ENCODE measurements at regions not wholly inside any gene's neighbourhood (a gene's known extent, or its start where the extent isn't known, plus 50 kb on each side); places are given as distances from the start of the nearest gene placed in this dataset.

DNA sequence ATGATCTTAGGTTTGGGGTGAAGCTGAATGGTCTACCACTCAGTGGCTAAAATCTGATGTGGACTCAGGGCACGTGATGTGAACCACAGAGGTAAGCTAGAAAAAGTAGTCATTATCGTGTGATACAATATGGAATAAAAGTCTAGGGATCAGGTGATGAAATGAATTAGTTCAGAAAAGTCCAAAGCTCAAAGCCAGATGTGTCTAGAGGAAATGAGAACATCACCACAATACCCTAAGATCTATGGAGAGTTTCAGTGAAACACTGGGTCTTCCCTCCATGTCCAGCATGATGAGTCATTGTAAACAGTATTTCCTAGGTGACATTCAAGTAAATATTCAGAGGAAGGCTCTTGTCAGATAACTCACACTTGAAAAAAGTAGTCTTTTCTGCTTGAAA is 1257.4 kb upstream of the ZEB2 start:
- Histone ChIP-seq H3K4me1 (no peaks in the 10 kb centered on the region), H3K4me3 (ENCODE audit: low read depth, low read length) (no peak overlapping the region), H3K36me3 (ENCODE audit: control insufficient read depth, insufficient read depth, low read length) (no peaks in the 10 kb centered on the region), H3K27ac (no peak overlapping the region), H3K9me3 (ENCODE audit: control insufficient read depth, low read length) (no peaks in the 10 kb centered on the region), H3K9ac (no peak overlapping the region), H3K4me2 (ENCODE audit: low read length) (no peak overlapping the region), H2AFZ (no peak overlapping the region), H3K79me2 (no peaks in the 10 kb centered on the region), H3K27me3 (ENCODE audit: control insufficient read depth, insufficient read depth, low read length) (no peaks in the 10 kb centered on the region)
- no peak for TF ChIP-seq CTCF (IDR thresholded peaks at IDR 0.05)

DNA sequence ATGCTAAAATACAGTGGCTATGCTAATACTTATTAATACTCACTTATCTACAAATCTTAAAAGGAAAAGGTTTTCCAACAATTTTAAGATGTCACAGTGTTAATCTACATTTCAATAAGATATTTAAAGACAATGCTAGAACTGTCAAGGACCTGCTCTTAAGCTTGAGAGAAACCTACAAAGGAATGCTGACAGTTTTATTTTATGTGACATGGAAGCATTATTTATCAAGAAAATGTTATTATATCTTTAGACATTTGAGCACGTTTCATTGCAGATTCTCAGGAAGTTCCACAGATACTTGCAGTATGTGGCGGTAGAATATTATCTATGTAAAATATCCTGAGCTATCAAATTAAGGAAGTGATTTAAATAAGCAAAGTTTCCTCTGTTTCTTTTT is 1255.7 kb upstream of the ZEB2 start:
- H3K79me2 ChIP-seq = no peaks in the 10 kb centered on the region
- no peak overlapping the region for H2AFZ ChIP-seq
- no peaks in the 10 kb centered on the region for H3K27me3 ChIP-seq (ENCODE audit: control insufficient read depth, insufficient read depth, low read length)
- H3K4me3 ChIP-seq (ENCODE audit: low read depth, low read length) = no peak overlapping the region
- no peaks in the 10 kb centered on the region for H3K9me3 ChIP-seq (ENCODE audit: control insufficient read depth, low read length)
- no peaks in the 10 kb centered on the region for H3K36me3 ChIP-seq (ENCODE audit: control insufficient read depth, insufficient read depth, low read length)
- no peak overlapping the region for H3K27ac ChIP-seq
- no peak overlapping the region for H3K4me2 ChIP-seq (ENCODE audit: low read length)
- H3K4me1 ChIP-seq = no peaks in the 10 kb centered on the region
- no peak overlapping the region for H3K9ac ChIP-seq
- TF ChIP-seq CTCF (IDR thresholded peaks at IDR 0.05) = no peak

- no peak overlapping the region for H2AFZ ChIP-seq
- no peaks in the 10 kb centered on the region for H3K9me3 ChIP-seq (ENCODE audit: control insufficient read depth, low read length)
- H3K4me1 ChIP-seq = no peaks in the 10 kb centered on the region
- H3K36me3 ChIP-seq (ENCODE audit: control insufficient read depth, insufficient read depth, low read length) = no peaks in the 10 kb centered on the region
- H3K4me2 ChIP-seq (ENCODE audit: low read length) = no peak overlapping the region
- no peaks in the 10 kb centered on the region for H3K79me2 ChIP-seq
- no peak overlapping the region for H3K4me3 ChIP-seq (ENCODE audit: low read depth, low read length)
- H3K27ac ChIP-seq = no peak overlapping the region
- TF ChIP-seq CTCF (IDR thresholded peaks at IDR 0.05) = no peak
- no peak overlapping the region for H3K9ac ChIP-seq
- no peaks in the 10 kb centered on the region for H3K27me3 ChIP-seq (ENCODE audit: control insufficient read depth, insufficient read depth, low read length)
Measured at GRCh38 chr2:145771525-145771924, 1251.6 kb upstream of the ZEB2 start.

DNA sequence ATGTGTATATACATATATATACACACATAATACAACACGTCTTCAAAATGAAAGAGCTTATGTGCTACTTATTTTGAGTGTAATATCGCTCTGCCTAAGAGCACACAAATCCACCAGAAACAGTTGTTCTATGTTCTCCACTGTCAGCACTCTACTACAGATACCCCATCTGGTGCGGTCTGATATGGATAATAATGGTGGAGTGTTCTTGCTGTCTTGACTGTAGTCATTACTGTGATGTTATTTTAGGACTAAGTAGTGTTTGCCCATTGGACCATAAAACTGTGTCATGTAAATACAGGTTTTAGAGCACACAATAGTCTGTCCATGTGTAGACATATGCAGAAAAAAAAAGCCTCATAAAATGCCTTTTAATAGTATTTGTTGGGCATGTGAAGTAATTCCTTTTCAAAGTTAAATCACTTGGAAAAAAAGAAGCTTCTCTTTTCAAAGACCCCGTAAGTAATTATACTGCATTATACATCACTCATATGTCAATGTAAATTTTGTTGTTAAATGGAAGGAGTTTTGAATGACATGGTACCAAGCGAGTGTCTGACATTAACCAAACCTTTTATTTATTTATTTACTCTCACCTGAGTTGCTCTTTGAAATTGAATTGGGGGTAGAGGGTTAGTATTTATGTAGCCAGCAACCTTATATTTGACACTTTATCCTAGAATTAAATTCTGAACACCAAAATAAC is 1249.2 kb upstream of the ZEB2 start:
- TF ChIP-seq CTCF (IDR thresholded peaks at IDR 0.05) = no peak
- H3K4me2 ChIP-seq (ENCODE audit: low read length) = no peak overlapping the region
- H3K27me3 ChIP-seq (ENCODE audit: control insufficient read depth, insufficient read depth, low read length) = no peaks in the 10 kb centered on the region
- H3K4me3 ChIP-seq (ENCODE audit: low read depth, low read length) = no peak overlapping the region
- no peaks in the 10 kb centered on the region for H3K79me2 ChIP-seq
- no peak overlapping the region for H2AFZ ChIP-seq
- H3K9ac ChIP-seq = no peak overlapping the region
- H3K27ac ChIP-seq = no peak overlapping the region
- H3K36me3 ChIP-seq (ENCODE audit: control insufficient read depth, insufficient read depth, low read length) = no peaks in the 10 kb centered on the region
- H3K4me1 ChIP-seq = no peaks in the 10 kb centered on the region
- no peaks in the 10 kb centered on the region for H3K9me3 ChIP-seq (ENCODE audit: control insufficient read depth, low read length)

GRCh38 chr2:145765874-145766273 is 1246.0 kb upstream of the ZEB2 start:
- Histone ChIP-seq H3K9ac (no peak overlapping the region), H2AFZ (no peak overlapping the region), H3K4me2 (ENCODE audit: low read length) (no peak overlapping the region), H3K4me1 (no peaks in the 10 kb centered on the region), H3K36me3 (ENCODE audit: control insufficient read depth, insufficient read depth, low read length) (no peaks in the 10 kb centered on the region), H3K4me3 (ENCODE audit: low read depth, low read length) (no peak overlapping the region), H3K27me3 (ENCODE audit: control insufficient read depth, insufficient read depth, low read length) (no peaks in the 10 kb centered on the region), H3K27ac (no peak overlapping the region), H3K79me2 (no peaks in the 10 kb centered on the region), H3K9me3 (ENCODE audit: control insufficient read depth, low read length) (no peaks in the 10 kb centered on the region)
- no peak for TF ChIP-seq CTCF (IDR thresholded peaks at IDR 0.05)

Measured in parathyroid adenoma (tissue), 2 donors.